ENCODE measurements at regions not wholly inside any gene's neighbourhood (a gene's known extent, or its start where the extent isn't known, plus 50 kb on each side); places are given as distances from the start of the nearest gene placed in this dataset.
"Not testable (repeated sequence)": the region's sequence is repeated elsewhere in the genome, so short reads cannot be mapped to it uniquely, and the experiment has no call there.

DNA sequence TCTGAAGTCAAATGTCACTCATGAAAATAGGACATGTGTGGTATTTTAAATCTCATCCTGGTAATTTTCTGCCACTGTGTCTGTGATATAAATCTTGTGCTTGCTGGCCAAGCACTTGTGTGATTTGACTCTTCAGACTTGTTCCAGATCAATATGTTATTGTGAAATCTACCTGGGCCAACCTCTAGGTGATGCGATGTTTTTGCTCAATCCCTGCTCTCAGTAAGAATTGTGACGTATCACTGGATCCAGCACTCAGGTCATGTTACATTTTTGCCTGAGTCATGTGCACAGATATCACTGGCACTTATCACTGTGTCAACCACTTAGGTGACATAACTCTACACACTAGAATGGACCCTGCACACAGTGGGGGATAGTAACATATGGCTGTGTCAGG, 100.4 kb upstream of the BPY2C start:
- not testable (repeated sequence) for H3K4me3 Mint-ChIP-seq; H3K9me3 Mint-ChIP-seq; ATAC-seq; DNase-seq; H3K4me1 Mint-ChIP-seq (ENCODE audit: low read depth); H3K27me3 Mint-ChIP-seq (ENCODE audit: low read depth); H3K36me3 Mint-ChIP-seq (ENCODE audit: insufficient read depth)

- peak in 1 of 2 donors; percentile 77 for ATAC-seq
These were observed 96.1 kb upstream of the BPY2C start for GRCh38 chrY:25148007-25148406.

DNA sequence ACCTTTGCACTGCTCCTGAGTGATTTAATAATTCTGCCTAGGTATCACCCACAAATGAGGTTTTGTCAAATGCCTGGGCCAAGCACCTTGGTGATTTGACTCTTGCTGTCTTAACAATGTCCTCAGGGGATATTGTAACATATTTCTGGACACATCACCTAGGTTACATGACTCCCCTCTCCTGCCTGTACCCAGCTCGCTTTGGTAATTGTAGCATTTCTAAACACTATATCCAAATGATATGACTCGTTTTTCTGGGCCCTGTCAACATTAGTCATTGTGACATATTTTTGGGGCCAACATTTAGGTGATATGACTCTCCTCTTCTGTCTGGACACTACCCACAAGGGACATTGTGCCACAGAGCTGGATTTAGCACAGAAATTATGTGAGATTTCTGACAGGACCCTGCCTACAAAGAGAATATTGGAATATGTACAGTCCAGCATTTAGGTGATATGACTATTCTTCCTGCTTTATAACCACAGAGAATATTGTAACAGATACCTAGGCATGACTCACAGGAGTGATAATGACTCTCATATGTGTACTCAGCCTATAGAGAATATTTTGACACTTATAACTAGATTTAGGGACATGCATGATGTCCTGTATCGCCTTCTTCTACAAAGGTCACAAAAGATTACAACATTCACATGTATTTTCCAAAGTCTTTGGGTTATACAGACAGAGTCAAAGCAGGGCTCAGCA, 80.4 kb upstream of the BPY2C start:
- H3K4me3 Mint-ChIP-seq; ATAC-seq; H3K36me3 Mint-ChIP-seq (ENCODE audit: insufficient read depth); H3K9me3 Mint-ChIP-seq; DNase-seq; H3K4me1 Mint-ChIP-seq (ENCODE audit: low read depth); H3K27me3 Mint-ChIP-seq (ENCODE audit: low read depth): not testable (repeated sequence)

More at GRCh38 chrY:25148007-25148406, 96.1 kb upstream of the BPY2C start:
- H3K4me1 Mint-ChIP-seq (ENCODE audit: low read depth); H3K36me3 Mint-ChIP-seq (ENCODE audit: insufficient read depth); H3K9me3 Mint-ChIP-seq; H3K4me3 Mint-ChIP-seq; H3K27me3 Mint-ChIP-seq (ENCODE audit: low read depth); DNase-seq: not testable (repeated sequence)

DNA sequence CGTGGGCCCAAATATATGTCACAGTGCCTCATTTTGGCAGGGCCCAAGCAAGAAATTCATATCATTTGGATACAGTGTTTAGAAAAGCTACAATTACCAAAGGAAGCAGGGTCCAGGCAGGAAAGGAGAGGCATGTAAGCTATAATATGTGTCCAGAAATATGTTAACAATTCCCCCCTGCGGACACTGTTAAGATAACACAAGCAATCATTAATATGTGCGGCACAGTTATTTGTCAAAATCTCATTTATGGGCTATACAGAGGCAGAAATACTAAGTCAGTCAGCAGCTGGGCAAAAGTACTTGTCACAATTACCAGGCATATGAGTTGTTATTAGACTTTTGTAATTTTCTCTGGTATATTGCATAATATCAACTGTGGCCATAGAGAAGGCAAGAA, 69.0 kb upstream of the BPY2C start:
- H3K36me3 Mint-ChIP-seq (ENCODE audit: insufficient read depth); H3K4me3 Mint-ChIP-seq; DNase-seq; ATAC-seq; H3K27me3 Mint-ChIP-seq (ENCODE audit: low read depth); H3K9me3 Mint-ChIP-seq; H3K4me1 Mint-ChIP-seq (ENCODE audit: low read depth): not testable (repeated sequence)

- not testable (repeated sequence) for H3K27me3 Mint-ChIP-seq (ENCODE audit: low read depth); H3K4me1 Mint-ChIP-seq (ENCODE audit: low read depth); ATAC-seq; H3K36me3 Mint-ChIP-seq (ENCODE audit: insufficient read depth); H3K9me3 Mint-ChIP-seq; DNase-seq; H3K4me3 Mint-ChIP-seq
These were observed 56.3 kb upstream of the BPY2C start for GRCh38 chrY:25108180-25108579.
